Testis (tissue), 2 donors: ENCODE measurements at regions not wholly inside any gene's neighbourhood (a gene's known extent, or its start where the extent isn't known, plus 50 kb on each side); places are given as distances from the start of the nearest gene placed in this dataset.

Experiments used
- POLR2A ChIP-seq: fragments of 450-650 bp; IDR thresholded peaks from one replicate; pipeline ENCODE4 v1.6.1; 2017; ENCODE audit warnings: antibody characterized with exemption, mild to moderate bottlenecking, moderate library complexity
- TF ChIP-seq, protein P1 (sequence below), 3 experiments: fragments of 450-650 bp in 2 of 3; fragments of 200-600 bp in 1 of 3; sonication (generic) in 1 of 3; IDR thresholded peaks; one replicate each; pipeline ENCODE4 v1.5.1; 2016 to 2019; ENCODE audit warnings: antibody characterized with exemption in 3 of 3, mild to moderate bottlenecking in 2 of 3, moderate library complexity in 1 of 3

DNA sequence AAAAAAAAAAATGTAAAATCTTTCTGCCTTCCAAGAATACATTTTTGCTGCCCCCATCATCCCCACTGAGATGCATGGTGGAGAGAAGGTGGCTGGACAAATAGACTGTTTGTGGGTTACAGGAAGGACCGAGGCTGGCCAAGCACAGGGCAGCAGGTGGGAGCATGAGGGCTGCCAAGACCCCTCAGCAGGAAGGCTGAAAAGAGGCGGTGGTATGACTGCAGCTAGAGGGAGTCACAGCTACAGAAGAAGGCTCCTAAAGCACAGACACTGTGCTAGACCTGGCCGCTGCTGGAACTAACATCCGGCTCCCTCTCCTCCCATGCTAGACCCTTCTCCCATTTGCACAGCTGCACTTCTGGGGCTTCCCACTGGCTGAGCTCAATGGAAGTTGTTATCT lies 289.6 kb downstream of the TCERG1L start:
- TF ChIP-seq POLR2A = no peak
- TF ChIP-seq, protein P1, sequence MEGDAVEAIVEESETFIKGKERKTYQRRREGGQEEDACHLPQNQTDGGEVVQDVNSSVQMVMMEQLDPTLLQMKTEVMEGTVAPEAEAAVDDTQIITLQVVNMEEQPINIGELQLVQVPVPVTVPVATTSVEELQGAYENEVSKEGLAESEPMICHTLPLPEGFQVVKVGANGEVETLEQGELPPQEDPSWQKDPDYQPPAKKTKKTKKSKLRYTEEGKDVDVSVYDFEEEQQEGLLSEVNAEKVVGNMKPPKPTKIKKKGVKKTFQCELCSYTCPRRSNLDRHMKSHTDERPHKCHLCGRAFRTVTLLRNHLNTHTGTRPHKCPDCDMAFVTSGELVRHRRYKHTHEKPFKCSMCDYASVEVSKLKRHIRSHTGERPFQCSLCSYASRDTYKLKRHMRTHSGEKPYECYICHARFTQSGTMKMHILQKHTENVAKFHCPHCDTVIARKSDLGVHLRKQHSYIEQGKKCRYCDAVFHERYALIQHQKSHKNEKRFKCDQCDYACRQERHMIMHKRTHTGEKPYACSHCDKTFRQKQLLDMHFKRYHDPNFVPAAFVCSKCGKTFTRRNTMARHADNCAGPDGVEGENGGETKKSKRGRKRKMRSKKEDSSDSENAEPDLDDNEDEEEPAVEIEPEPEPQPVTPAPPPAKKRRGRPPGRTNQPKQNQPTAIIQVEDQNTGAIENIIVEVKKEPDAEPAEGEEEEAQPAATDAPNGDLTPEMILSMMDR (IDR thresholded peaks at IDR 0.05) = no peak
